Colon (tissue), 2 donors: ENCODE measurements at regions not wholly inside any gene's neighbourhood (a gene's known extent, or its start where the extent isn't known, plus 50 kb on each side); places are given as distances from the start of the nearest gene placed in this dataset.

Source experiments
- FAIRE-seq: peaks from 2 replicates; lab custom pipeline; 2012; peaks lifted over from hg19 to GRCh38; lab: Jason Lieb, UNC
- donor health status: control.
- donor health status: control.

GRCh38 chr10:10959666-10960065, 58.0 kb upstream of the CELF2 start:
- no peak for FAIRE-seq

GRCh38 chr10:10960534-10960933, 57.1 kb upstream of the CELF2 start:
- no peak for FAIRE-seq

GRCh38 chr10:10961072-10961471, 56.6 kb upstream of the CELF2 start:
- FAIRE-seq, result no peak

- no peak for FAIRE-seq
These were observed 50.6 kb upstream of the CELF2 start for GRCh38 chr10:10967029-10967428.

GRCh38 chr10:10967581-10968256, 50.0 kb upstream of the CELF2 start:
- no peak for FAIRE-seq
